ENCODE measurements at regions not wholly inside any gene's neighbourhood (a gene's known extent, or its start where the extent isn't known, plus 50 kb on each side); places are given as distances from the start of the nearest gene placed in this dataset.

- WGBS, result 91% methylated on average over 5 of the region's 5 CpGs
- TF ChIP-seq HNF4A (conservative IDR thresholded peaks at IDR 0.05) (no peak), RAD21 (IDR thresholded peaks at IDR 0.05) (no peak), HNF4G (IDR thresholded peaks at IDR 0.05) (no peak), REST (IDR thresholded peaks at IDR 0.05) (no peak), TAF1 (conservative IDR thresholded peaks at IDR 0.05) (no peak)
- Histone ChIP-seq H3K9ac (ENCODE audit: low read depth in 1 of 2, low read length in 2 of 2) (no peak overlapping the region), H3K27me3 (ENCODE audit: control insufficient read depth in 4 of 4, insufficient read depth in 4 of 4, low read length in 3 of 4) (no peaks in the 10 kb centered on the region), H3K36me3 (ENCODE audit: control insufficient read depth in 4 of 4, insufficient read depth in 3 of 4, low read depth in 1 of 4, low read length in 3 of 4) (peaks cover 0 to 12% (median 9%) of the 10 kb centered on the region in 4 donors), H3K9me3 (ENCODE audit: control insufficient read depth in 4 of 4, low read length in 3 of 4) (no peaks in the 10 kb centered on the region), H3K4me3 (ENCODE audit: low read depth in 1 of 3, low read length in 3 of 3) (no peak overlapping the region), H3K4me1 (ENCODE audit: control insufficient read depth in 4 of 4, insufficient read depth in 4 of 4, low read length in 3 of 4) (peaks cover 5 to 23% (median 18%) of the 10 kb centered on the region in 4 donors), H3K27ac (ENCODE audit: low read depth in 1 of 2, low read length in 2 of 2) (no peak overlapping the region)
- DNase-seq (ENCODE audit: low spot score), result no peak
These were observed 190.2 kb upstream of the MYL2 start for GRCh38 chr12:111110556-111110955.

- Histone ChIP-seq H3K4me3 (ENCODE audit: low read depth in 1 of 3, low read length in 3 of 3) (no peak overlapping the region), H3K36me3 (ENCODE audit: control insufficient read depth in 4 of 4, insufficient read depth in 3 of 4, low read depth in 1 of 4, low read length in 3 of 4) (peaks cover 0 to 15% (median 9%) of the 10 kb centered on the region in 4 donors), H3K9me3 (ENCODE audit: control insufficient read depth in 4 of 4, low read length in 3 of 4) (no peaks in the 10 kb centered on the region), H3K27ac (ENCODE audit: low read depth in 1 of 2, low read length in 2 of 2) (no peak overlapping the region), H3K4me1 (ENCODE audit: control insufficient read depth in 4 of 4, insufficient read depth in 4 of 4, low read length in 3 of 4) (peaks cover 7 to 25% (median 20%) of the 10 kb centered on the region in 4 donors), H3K27me3 (ENCODE audit: control insufficient read depth in 4 of 4, insufficient read depth in 4 of 4, low read length in 3 of 4) (no peaks in the 10 kb centered on the region), H3K9ac (ENCODE audit: low read depth in 1 of 2, low read length in 2 of 2) (no peak overlapping the region)
- TF ChIP-seq ATF3 (IDR thresholded peaks at IDR 0.05), result no peak
- 56% methylated on average over 2 of the region's 2 CpGs for WGBS
- no peak for DNase-seq (ENCODE audit: low spot score)
These were observed 188.3 kb upstream of the MYL2 start for GRCh38 chr12:111108726-111109125.

- 36% methylated on average over 6 of the region's 6 CpGs for WGBS
- H3K4me1 ChIP-seq (ENCODE audit: control insufficient read depth in 4 of 4, insufficient read depth in 4 of 4, low read length in 3 of 4), result peaks cover 7 to 27% (median 19%) of the 10 kb centered on the region in 4 donors
- peak overlapping the region; percentile 61 to 75 for H3K27ac ChIP-seq (ENCODE audit: low read depth in 1 of 2, low read length in 2 of 2)
- peak; percentile 67 for TF ChIP-seq YY1 (IDR thresholded peaks at IDR 0.05)
- TF ChIP-seq EGR1 (IDR thresholded peaks at IDR 0.05; ENCODE audit: low read depth in 2 of 2), result no peak
- TF ChIP-seq SP1 (IDR thresholded peaks at IDR 0.05), result peak; percentile 65
- TF ChIP-seq GABPA (IDR thresholded peaks at IDR 0.05 in 1 of 2, conservative IDR thresholded peaks at IDR 0.05 in 1 of 2), result no peak
- no peak for TF ChIP-seq RAD21 (IDR thresholded peaks at IDR 0.05)
- peak; percentile 70 for TF ChIP-seq MAX (IDR thresholded peaks at IDR 0.05)
- peak; percentile 42 for TF ChIP-seq ZBTB33 (IDR thresholded peaks at IDR 0.05)
- peak; percentile 16 to 50 for TF ChIP-seq JUND (IDR thresholded peaks at IDR 0.05)
- no peak for TF ChIP-seq REST (IDR thresholded peaks at IDR 0.05)
- TF ChIP-seq NR2F2 (IDR thresholded peaks at IDR 0.05), result no peak
- TF ChIP-seq CTCF (IDR thresholded peaks at IDR 0.05; ENCODE audit: low read depth, low read length, missing input control), result no peak
- peak; percentile 57 for TF ChIP-seq HNF4G (IDR thresholded peaks at IDR 0.05)
These were observed 187.2 kb upstream of the MYL2 start for GRCh38 chr12:111107392-111108178.

More at GRCh38 chr12:111107392-111108178, 187.2 kb upstream of the MYL2 start:
- no peak overlapping the region for H3K9ac ChIP-seq (ENCODE audit: low read depth in 1 of 2, low read length in 2 of 2)
- no peaks in the 10 kb centered on the region for H3K9me3 ChIP-seq (ENCODE audit: control insufficient read depth in 4 of 4, low read length in 3 of 4)
- peak overlapping the region in 1 of 3 donors; percentile 11 for H3K4me3 ChIP-seq (ENCODE audit: low read depth in 1 of 3, low read length in 3 of 3)
- DNase-seq (ENCODE audit: low spot score), result no peak
- no peaks in the 10 kb centered on the region for H3K27me3 ChIP-seq (ENCODE audit: control insufficient read depth in 4 of 4, insufficient read depth in 4 of 4, low read length in 3 of 4)
- H3K36me3 ChIP-seq (ENCODE audit: control insufficient read depth in 4 of 4, insufficient read depth in 3 of 4, low read depth in 1 of 4, low read length in 3 of 4), result peaks cover 0 to 18% (median 9%) of the 10 kb centered on the region in 4 donors
